DMS53 treated with DMSO at 0.1 percent for 48 hours (cell line): ENCODE measurements at regions not wholly inside any gene's neighbourhood (a gene's known extent, or its start where the extent isn't known, plus 50 kb on each side); places are given as distances from the start of the nearest gene placed in this dataset.

ENCODE experiments used
- DNase-seq: peaks from one replicate; lab custom pipeline; 2025; ENCODE audit not compliant: unreplicated experiment; lab: John Stamatoyannopoulos, UW

DNA sequence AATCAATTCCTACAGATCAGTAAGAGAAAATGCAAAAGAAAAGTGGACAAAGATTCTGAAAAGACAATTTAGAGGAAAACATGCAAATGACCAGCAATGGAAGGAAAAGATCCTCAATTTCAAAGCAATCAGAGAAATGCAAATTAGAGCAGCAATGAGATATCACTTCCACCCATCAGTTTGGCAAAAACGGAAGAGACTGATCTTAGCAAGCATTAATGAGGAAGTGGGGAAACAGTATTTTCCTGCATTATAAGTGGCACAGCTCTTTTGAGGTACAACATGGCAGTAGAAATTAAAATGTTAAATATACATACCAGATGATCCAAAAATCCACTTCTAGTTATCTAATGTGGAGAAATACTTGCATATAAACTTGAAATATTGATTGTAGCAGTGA lies 69.1 kb upstream of the SLC7A1 start:
- DNase-seq: no peak

DNA sequence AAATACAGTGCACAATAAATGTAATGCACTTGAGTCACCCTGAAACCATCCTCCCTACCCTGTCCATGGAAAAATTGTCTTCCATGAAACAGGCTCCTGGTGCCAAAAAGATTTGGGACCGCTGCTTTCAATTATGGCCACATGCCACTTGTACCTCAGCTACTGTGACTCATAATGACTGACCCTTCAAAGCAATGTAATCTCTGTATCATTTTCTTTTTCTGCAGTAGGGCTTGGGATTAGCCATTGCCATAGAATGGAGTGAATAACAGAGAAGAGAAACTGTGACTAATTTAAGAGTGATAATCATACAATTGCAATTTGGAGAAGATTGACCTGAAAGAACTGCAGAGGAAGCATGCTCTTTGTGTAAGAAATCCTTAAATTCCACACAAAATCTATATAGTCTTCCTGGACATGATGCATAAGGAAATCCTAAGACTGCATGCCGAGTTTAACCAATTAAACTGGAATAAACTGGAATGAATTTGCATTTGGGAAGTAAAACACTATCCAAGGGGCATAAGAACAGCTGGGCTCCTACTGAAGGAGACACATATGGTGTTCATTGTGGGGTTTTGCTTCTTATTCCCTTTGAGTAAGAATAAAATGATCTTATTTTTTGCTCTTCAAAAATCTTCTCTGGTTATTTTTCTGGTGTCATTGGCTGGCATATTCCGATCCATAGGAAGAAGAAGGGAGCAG lies 59.5 kb upstream of the SLC7A1 start:
- no peak for DNase-seq

DNA sequence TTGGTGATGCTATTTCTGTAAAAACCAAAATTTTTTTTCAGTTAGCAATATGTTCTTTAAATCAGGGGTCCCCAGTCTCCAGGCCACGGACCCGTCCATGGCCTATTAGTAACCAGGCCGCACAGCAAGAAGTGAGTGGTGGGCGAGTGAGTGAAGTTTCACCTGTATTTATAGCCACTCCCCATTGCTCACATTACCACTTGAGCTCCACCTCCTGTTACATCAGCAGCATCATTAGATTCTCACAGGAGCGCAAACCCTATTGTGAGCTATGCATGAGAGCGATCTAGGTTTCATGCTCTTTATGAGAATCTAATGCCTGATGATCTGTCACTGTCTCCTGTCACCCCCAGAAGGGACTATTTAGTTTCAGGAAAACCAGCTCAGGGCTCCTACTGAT lies 58.9 kb upstream of the SLC7A1 start:
- no peak for DNase-seq

DNA sequence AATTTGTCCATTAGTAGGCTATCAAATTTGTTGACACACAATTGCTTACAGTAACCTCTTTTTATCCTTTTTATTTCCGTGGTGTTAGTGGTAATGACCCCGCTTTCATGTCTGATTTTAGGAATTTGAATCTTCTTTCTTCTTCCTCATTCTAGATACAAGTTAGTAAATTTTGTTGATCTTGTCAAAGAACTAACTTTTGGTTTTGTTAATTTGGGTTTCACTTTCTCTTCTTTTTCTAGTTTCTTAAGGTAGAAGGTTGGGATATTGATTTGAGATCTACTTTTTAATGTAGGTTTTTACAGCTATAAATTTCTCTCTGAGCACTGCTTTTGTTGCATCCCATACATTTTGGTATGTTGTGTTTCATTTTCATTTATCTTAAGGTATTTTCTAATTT lies 53.3 kb upstream of the SLC7A1 start:
- DNase-seq: no peak
